ENCODE measurements at regions not wholly inside any gene's neighbourhood (a gene's known extent, or its start where the extent isn't known, plus 50 kb on each side); places are given as distances from the start of the nearest gene placed in this dataset.

GRCh38 chr2:236342951-236343350 lies 78.7 kb upstream of the ASB18 start:
- Mint-ChIP-seq H3K27ac (no peak overlapping the region), H3K4me1 (peaks cover 7% of the 10 kb centered on the region), H3K27me3 (ENCODE audit: low read depth) (no peaks in the 10 kb centered on the region), H3K9me3 (no peaks in the 10 kb centered on the region), H3K36me3 (peaks cover 17% of the 10 kb centered on the region), H3K4me3 (no peak overlapping the region)
- no peak for DNase-seq (ENCODE audit: low spot score in 2 of 2, unreplicated experiment in 2 of 2)
- TF ChIP-seq CTCF (IDR thresholded peaks at IDR 0.05; ENCODE audit: unreplicated experiment), result no peak

- H3K36me3 Mint-ChIP-seq, result peaks cover 16% of the 10 kb centered on the region
- TF ChIP-seq CTCF (IDR thresholded peaks at IDR 0.05; ENCODE audit: unreplicated experiment), result peak; percentile 93
- peaks cover 7% of the 10 kb centered on the region for H3K4me1 Mint-ChIP-seq
- H3K4me3 Mint-ChIP-seq, result no peak overlapping the region
- H3K27ac Mint-ChIP-seq, result no peak overlapping the region
- H3K27me3 Mint-ChIP-seq (ENCODE audit: low read depth), result no peaks in the 10 kb centered on the region
- no peak for DNase-seq (ENCODE audit: low spot score in 2 of 2, unreplicated experiment in 2 of 2)
- no peaks in the 10 kb centered on the region for H3K9me3 Mint-ChIP-seq
Measured at GRCh38 chr2:236343400-236344161, 79.4 kb upstream of the ASB18 start.

- DNase-seq (ENCODE audit: low spot score in 2 of 2, unreplicated experiment in 2 of 2), result no peak
- Mint-ChIP-seq H3K4me1 (no peaks in the 10 kb centered on the region), H3K9me3 (no peaks in the 10 kb centered on the region), H3K27ac (no peak overlapping the region), H3K4me3 (no peak overlapping the region), H3K27me3 (ENCODE audit: low read depth) (no peaks in the 10 kb centered on the region), H3K36me3 (peaks cover 12% of the 10 kb centered on the region)
- TF ChIP-seq CTCF (IDR thresholded peaks at IDR 0.05; ENCODE audit: unreplicated experiment), result no peak
Measured at GRCh38 chr2:236344446-236344845, 80.2 kb upstream of the ASB18 start.

GRCh38 chr2:236345081-236345714 lies 81.0 kb upstream of the ASB18 start:
- Mint-ChIP-seq H3K27me3 (ENCODE audit: low read depth) (no peaks in the 10 kb centered on the region), H3K27ac (no peak overlapping the region), H3K4me1 (no peaks in the 10 kb centered on the region), H3K36me3 (peaks cover 10% of the 10 kb centered on the region), H3K9me3 (no peaks in the 10 kb centered on the region), H3K4me3 (no peak overlapping the region)
- no peak for DNase-seq (ENCODE audit: low spot score in 2 of 2, unreplicated experiment in 2 of 2)
- TF ChIP-seq CTCF (IDR thresholded peaks at IDR 0.05; ENCODE audit: unreplicated experiment), result no peak

- TF ChIP-seq CTCF (IDR thresholded peaks at IDR 0.05; ENCODE audit: unreplicated experiment), result no peak
- DNase-seq (ENCODE audit: low spot score in 2 of 2, unreplicated experiment in 2 of 2), result no peak
- no peaks in the 10 kb centered on the region for H3K9me3 Mint-ChIP-seq
- H3K4me1 Mint-ChIP-seq, result no peaks in the 10 kb centered on the region
- peaks cover 5% of the 10 kb centered on the region for H3K36me3 Mint-ChIP-seq
- no peak overlapping the region for H3K27ac Mint-ChIP-seq
- no peak overlapping the region for H3K4me3 Mint-ChIP-seq
- H3K27me3 Mint-ChIP-seq (ENCODE audit: low read depth), result no peaks in the 10 kb centered on the region
Measured at GRCh38 chr2:236346366-236346765, 82.2 kb upstream of the ASB18 start.
